ENCODE measurements at regions not wholly inside any gene's neighbourhood (a gene's known extent, or its start where the extent isn't known, plus 50 kb on each side); places are given as distances from the start of the nearest gene placed in this dataset.
"Not testable (repeated sequence)": the region's sequence is repeated elsewhere in the genome, so short reads cannot be mapped to it uniquely, and the experiment has no call there.

DNA sequence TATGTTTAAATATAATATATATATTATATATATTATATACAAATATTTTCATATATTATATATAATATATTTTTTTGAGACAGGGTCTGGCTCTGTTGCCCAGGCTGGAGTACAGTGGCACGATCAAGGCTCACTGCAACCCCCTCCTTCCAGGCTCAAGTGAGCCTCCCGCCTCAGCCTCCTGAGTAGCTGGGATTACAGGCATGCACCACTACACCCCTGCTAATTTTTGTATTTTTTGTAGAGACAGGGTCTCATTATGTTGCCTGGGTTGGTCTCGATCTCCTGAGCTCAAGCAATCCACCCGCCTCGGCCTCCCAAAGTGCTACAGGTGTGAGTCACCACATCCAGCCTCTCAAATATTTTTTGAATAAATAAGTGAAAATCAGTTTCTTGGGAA lies 215.5 kb downstream of the GATA3 start:
- H3K27ac Mint-ChIP-seq, result no peak overlapping the region
- H3K27me3 Mint-ChIP-seq, result no peaks in the 10 kb centered on the region

DNA sequence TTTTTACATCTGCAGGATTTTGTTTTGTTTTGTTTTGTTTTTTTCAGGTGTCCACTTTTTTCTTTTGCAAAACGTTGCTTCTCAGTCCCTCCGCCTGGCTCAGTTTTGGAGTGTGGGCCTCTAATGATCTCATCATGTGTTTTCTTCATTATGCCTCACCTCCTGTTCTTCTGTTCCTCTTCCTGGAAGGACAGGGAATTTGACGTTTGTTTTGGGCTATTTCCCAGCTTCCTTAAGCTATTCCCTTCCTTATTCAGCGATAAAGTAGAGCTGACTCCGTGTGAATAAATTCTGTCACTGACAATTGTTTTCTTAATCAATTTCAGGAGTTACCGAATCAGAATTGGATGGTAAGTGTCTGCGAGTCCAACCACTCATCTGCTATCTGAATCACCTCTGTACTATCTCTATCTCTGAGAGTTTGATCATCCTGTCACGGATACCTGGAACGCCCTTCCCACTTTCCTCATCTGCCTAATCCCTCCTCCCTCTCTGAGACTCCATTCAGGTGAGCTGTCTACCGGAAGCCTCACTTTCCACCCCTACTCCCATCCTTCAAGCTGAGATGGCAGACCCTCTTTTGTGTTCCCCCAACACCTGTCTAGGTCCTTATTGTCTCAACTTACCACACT lies 218.4 kb downstream of the GATA3 start:
- H3K27me3 Mint-ChIP-seq, result no peaks in the 10 kb centered on the region
- H3K36me3 Mint-ChIP-seq (ENCODE audit: low read depth), result no peaks in the 10 kb centered on the region
- H3K4me3 Mint-ChIP-seq, result no peak overlapping the region
- no peaks in the 10 kb centered on the region for H3K4me1 Mint-ChIP-seq (ENCODE audit: low read depth)
- H3K27ac Mint-ChIP-seq, result no peak overlapping the region
- no peaks in the 10 kb centered on the region for H3K9me3 Mint-ChIP-seq

More for the DNA sequence above, 215.5 kb downstream of the GATA3 start:
- Mint-ChIP-seq H3K4me3 (no peak overlapping the region), H3K4me1 (ENCODE audit: low read depth) (no peaks in the 10 kb centered on the region), H3K9me3 (no peaks in the 10 kb centered on the region), H3K36me3 (ENCODE audit: low read depth) (no peaks in the 10 kb centered on the region)

DNA sequence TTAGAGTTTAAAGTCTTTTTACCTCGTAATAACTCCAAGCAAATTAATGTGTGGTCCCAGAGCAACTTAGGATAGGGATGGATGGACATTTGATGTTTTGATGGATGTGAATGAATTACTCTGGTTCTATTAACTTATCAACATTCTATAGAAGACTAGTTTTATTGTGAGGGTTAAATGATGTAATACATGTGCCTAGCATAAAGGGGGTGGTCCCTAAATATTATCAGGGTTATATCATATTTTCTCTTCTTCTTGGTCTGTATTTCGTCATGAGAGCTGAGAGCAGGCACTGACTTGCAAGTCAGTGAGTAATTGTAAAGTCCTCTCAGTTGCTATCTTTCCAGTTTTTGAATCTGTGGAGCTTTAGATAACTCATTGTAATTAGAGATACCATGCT lies 219.3 kb downstream of the GATA3 start:
- no peak overlapping the region for H3K4me3 Mint-ChIP-seq
- H3K36me3 Mint-ChIP-seq (ENCODE audit: low read depth), result no peaks in the 10 kb centered on the region
- H3K9me3 Mint-ChIP-seq, result no peaks in the 10 kb centered on the region
- H3K4me1 Mint-ChIP-seq (ENCODE audit: low read depth), result no peaks in the 10 kb centered on the region
- H3K27me3 Mint-ChIP-seq, result no peaks in the 10 kb centered on the region
- no peak overlapping the region for H3K27ac Mint-ChIP-seq

DNA sequence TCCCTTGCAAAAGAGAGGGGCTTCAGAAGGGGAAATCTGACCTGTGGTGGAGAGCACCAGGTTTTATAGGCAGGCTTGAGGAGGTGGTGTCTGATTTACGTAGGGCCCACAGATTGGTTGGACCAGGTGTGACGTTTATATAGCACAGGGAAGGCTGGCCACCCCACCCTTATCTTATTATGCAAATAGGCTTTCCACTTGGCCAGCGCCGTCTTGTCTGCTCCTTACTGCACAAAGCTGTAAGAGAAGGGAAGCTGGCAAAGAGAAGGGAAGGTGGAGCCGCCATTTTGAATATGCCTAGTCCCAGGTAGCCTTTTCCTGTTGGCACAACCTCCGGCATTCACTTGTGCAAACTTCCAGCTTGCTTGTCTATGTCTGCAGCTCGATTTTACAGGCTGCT lies 221.4 kb downstream of the GATA3 start:
- no peaks in the 10 kb centered on the region for H3K9me3 Mint-ChIP-seq
- H3K4me1 Mint-ChIP-seq (ENCODE audit: low read depth), result no peaks in the 10 kb centered on the region
- H3K27me3 Mint-ChIP-seq, result no peaks in the 10 kb centered on the region
- no peaks in the 10 kb centered on the region for H3K36me3 Mint-ChIP-seq (ENCODE audit: low read depth)
- H3K4me3 Mint-ChIP-seq, result no peak overlapping the region
- H3K27ac Mint-ChIP-seq, result no peak overlapping the region

DNA sequence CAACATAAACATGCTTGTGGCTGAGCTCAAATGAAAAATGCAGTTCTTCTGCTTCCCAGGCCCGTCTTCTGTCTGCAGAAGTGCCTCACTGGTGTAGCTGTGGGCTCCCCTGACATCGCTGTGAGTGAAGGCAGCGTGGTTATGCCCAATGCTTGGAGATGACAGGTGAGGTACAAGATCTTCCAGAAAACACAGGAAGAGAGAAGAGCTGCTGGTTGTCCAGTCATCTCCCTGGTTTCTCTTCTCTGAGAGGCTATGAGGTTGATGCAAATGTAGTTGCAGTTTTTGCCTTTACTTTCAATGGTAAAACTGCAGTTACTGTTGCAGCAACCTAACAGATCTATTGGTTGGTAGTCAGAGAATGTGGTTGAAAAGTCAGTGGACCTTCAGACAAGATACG lies 223.6 kb downstream of the GATA3 start:
- H3K9me3 Mint-ChIP-seq, result no peaks in the 10 kb centered on the region
- no peaks in the 10 kb centered on the region for H3K4me1 Mint-ChIP-seq (ENCODE audit: low read depth)
- no peaks in the 10 kb centered on the region for H3K36me3 Mint-ChIP-seq (ENCODE audit: low read depth)
- no peak overlapping the region for H3K27ac Mint-ChIP-seq
- H3K27me3 Mint-ChIP-seq, result no peaks in the 10 kb centered on the region
- H3K4me3 Mint-ChIP-seq, result no peak overlapping the region

DNA sequence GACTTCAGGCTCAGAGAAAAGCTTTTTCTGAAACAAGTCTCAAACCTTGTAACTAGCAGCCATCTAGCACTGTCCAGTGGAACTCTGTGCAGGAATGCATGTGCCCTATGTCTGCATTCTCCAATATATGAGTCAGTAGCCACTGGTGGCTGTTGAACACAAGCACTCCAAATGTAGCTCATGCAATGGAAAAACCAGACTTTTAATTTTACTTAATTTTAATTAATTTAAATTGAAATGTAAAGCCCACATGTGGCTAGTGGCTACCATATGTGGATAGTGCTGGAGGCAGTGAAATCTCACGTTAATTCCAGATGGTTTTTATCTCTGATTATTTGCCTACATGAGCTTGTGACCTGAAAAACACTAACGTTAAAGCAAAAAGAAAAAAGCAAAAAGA lies 225.1 kb downstream of the GATA3 start:
- Mint-ChIP-seq H3K27ac (no peak overlapping the region), H3K27me3 (no peaks in the 10 kb centered on the region)

DNA sequence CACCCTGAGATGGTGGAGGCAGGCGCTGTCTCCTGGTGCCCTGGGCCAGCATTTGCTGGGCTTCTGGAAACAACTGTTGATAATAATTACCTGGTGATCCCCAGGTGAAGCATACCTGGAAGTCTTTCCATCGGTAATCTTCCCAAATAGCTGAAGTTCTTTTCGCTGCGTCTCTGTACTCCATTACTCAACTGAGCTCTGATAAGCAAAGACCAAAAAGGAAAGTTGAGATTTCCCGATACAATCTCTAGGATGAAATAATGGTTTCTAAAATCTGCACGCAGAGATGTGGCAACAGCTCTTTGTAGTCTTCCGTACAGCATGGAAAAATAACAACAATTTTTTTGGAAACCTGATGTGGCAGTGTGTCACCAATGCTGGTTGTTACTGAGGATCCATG lies 226.5 kb downstream of the GATA3 start:
- no peaks in the 10 kb centered on the region for H3K9me3 Mint-ChIP-seq
- no peaks in the 10 kb centered on the region for H3K36me3 Mint-ChIP-seq (ENCODE audit: low read depth)
- H3K4me3 Mint-ChIP-seq, result no peak overlapping the region
- no peak overlapping the region for H3K27ac Mint-ChIP-seq
- H3K27me3 Mint-ChIP-seq, result no peaks in the 10 kb centered on the region
- H3K4me1 Mint-ChIP-seq (ENCODE audit: low read depth), result no peaks in the 10 kb centered on the region

More for the DNA sequence above, 225.1 kb downstream of the GATA3 start:
- Mint-ChIP-seq H3K9me3 (no peaks in the 10 kb centered on the region), H3K36me3 (ENCODE audit: low read depth) (no peaks in the 10 kb centered on the region), H3K4me1 (ENCODE audit: low read depth) (no peaks in the 10 kb centered on the region), H3K4me3 (no peak overlapping the region)

DNA sequence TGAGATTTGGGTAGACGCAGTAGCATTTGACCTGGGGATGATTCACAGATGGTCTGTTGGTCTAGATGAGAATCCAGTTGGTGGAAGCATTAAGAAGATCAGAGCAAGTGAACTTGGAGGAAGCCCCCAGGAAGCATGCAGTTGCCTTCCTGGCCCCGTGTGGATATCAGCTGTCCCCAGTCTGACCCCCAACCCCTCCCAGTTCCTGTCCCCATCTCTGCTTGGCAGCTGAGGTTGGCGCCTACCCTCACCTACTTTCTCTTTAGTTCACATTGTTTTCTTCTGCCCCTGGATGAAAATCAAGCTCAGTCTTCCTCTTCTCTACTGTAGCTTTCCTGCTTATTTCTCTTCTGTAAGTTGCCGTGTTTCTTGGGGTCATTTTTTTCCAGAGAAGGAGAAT lies 227.9 kb downstream of the GATA3 start:
- no peaks in the 10 kb centered on the region for H3K27me3 Mint-ChIP-seq
- no peak overlapping the region for H3K27ac Mint-ChIP-seq
- H3K9me3 Mint-ChIP-seq, result no peaks in the 10 kb centered on the region
- no peak overlapping the region for H3K4me3 Mint-ChIP-seq
- H3K36me3 Mint-ChIP-seq (ENCODE audit: low read depth), result no peaks in the 10 kb centered on the region
- no peaks in the 10 kb centered on the region for H3K4me1 Mint-ChIP-seq (ENCODE audit: low read depth)

DNA sequence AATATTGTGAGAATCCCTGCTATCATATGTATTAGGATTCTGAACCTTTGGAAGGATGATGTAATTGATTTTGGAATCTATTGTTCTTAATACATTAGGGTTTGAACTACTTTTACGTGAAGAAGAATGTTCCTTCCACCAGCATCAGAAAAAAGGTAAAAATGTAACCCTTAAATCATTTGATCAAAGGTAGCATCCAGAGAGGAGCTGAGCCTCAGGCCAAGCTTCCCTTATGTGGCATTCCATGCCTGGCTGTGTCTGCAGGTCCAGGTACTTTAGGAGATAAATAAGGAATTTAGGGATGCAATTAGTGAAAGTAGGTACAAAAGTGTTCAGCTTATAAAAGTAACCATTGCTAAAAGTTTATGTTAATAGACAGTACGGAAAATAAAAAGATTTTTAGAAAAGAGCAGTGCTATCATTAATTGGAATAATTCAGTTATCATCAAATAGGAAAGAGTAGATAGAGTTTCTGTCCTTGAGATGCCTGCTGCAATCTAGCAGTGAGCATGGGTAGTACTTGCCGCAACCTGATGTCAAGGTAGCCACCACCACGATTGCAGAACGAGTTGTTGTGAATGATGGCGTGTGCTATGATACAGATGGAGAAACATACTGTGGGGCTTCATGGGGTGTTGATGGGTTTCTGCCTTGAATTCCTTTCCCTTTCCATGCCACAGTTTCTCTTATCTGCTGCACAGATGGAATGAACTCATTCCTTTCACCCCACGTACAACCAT lies 228.8 kb downstream of the GATA3 start:
- H3K27ac Mint-ChIP-seq, result peak overlapping the region; percentile 21
- H3K4me3 Mint-ChIP-seq, result no peak overlapping the region
- H3K36me3 Mint-ChIP-seq (ENCODE audit: low read depth), result no peaks in the 10 kb centered on the region
- no peaks in the 10 kb centered on the region for H3K27me3 Mint-ChIP-seq
- H3K4me1 Mint-ChIP-seq (ENCODE audit: low read depth), result no peaks in the 10 kb centered on the region
- H3K9me3 Mint-ChIP-seq, result no peaks in the 10 kb centered on the region

DNA sequence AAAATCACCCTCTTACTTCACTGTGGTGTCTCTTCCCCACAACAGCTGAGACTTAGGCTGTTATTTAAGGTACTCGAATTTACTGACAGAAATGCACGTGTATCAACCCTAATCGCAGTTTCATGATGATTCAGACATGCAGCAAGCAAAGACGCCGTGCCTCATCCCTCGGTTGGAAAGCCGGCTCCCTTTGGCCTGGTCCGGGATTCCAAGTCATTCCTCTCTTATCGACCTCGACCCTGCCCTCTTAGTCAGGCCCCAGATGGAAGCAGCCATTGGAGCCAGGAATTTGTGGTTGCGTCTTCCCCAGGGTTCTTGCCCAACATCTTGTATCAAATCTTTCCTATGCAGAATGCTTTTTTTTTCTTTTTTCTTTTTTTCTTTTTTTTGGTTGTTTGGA lies 229.5 kb downstream of the GATA3 start:
- Mint-ChIP-seq H3K9me3 (no peaks in the 10 kb centered on the region), H3K27ac (no peak overlapping the region), H3K4me3 (no peak overlapping the region), H3K4me1 (ENCODE audit: low read depth) (no peaks in the 10 kb centered on the region), H3K36me3 (ENCODE audit: low read depth) (no peaks in the 10 kb centered on the region), H3K27me3 (no peaks in the 10 kb centered on the region)

DNA sequence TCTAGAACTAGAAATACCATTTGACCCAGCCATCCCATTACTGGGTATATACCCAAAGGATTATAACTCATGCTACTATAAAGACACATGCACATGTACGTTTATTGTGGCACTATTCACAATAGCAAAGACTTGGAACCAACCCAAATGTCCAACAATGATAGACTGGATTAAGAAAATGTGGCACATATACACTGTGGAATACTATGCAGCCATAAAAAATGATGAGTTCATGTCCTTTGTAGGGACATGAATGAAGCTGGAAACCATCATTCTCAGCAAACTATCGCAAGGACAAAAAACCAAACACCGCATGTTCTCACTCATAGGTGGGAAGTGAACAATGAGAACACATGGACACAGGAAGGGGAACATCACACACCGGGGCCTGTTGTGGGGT lies 231.5 kb downstream of the GATA3 start:
- not testable (repeated sequence) for H3K9me3 Mint-ChIP-seq; H3K27ac Mint-ChIP-seq; H3K27me3 Mint-ChIP-seq; H3K4me3 Mint-ChIP-seq; H3K36me3 Mint-ChIP-seq (ENCODE audit: low read depth); H3K4me1 Mint-ChIP-seq (ENCODE audit: low read depth)

DNA sequence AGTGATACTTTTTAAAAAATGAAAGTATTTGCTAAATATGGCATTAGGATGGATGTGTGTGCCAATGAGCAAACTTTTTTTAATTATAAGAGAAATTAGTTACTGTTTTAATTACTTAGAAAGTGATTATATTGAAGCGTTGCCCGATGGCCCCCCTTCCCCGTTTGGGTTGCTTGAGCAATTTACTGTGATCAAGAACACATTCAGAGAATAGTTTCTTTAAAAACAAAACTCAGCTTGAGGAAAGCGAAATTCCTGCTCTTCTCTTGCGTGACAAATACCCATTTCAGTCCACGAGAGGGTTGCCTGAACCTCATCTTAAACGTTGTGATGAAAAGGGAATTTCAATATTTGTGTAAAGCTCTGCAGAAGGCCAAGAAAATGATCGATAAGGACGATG lies 234.1 kb downstream of the GATA3 start:
- Mint-ChIP-seq H3K27ac (no peak overlapping the region), H3K27me3 (no peaks in the 10 kb centered on the region), H3K4me3 (no peak overlapping the region), H3K4me1 (ENCODE audit: low read depth) (no peaks in the 10 kb centered on the region), H3K36me3 (ENCODE audit: low read depth) (no peaks in the 10 kb centered on the region), H3K9me3 (no peaks in the 10 kb centered on the region)

DNA sequence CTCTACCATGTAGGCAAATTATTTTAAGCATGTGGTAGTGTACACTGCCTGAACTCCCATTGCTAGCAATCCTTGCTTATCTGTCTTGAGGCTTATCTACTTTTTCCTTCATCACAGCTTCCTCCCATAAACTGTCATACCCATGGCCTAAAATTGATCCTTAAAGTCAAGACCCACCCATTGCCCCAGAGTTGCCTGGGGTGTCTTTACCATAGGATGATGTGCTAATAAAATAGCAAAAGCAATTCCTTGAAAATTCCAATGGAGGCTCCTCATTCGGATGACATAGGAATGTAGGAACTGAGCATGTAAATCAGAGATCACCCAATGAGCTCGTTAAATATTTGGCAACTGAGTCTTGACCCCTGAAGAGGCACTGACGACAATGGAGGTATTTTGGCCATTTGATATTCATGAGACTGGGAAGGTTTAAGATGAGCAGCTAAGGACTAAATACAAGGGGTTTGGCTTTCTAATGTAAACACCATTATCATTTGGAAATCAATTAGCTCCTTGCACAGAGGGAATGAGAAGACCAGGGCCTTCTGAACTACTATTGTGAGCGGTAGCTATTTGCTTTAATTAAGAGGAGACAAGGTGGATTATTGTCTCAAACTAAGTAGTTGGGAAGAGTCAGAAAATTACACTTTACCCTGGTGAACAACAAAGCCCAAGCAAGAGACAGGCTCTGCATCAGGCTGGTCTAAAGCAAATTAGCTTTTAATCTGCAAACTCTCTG lies 234.9 kb downstream of the GATA3 start:
- Mint-ChIP-seq H3K9me3 (no peaks in the 10 kb centered on the region), H3K4me1 (ENCODE audit: low read depth) (no peaks in the 10 kb centered on the region), H3K36me3 (ENCODE audit: low read depth) (no peaks in the 10 kb centered on the region), H3K4me3 (no peak overlapping the region), H3K27me3 (no peaks in the 10 kb centered on the region), H3K27ac (no peak overlapping the region)

DNA sequence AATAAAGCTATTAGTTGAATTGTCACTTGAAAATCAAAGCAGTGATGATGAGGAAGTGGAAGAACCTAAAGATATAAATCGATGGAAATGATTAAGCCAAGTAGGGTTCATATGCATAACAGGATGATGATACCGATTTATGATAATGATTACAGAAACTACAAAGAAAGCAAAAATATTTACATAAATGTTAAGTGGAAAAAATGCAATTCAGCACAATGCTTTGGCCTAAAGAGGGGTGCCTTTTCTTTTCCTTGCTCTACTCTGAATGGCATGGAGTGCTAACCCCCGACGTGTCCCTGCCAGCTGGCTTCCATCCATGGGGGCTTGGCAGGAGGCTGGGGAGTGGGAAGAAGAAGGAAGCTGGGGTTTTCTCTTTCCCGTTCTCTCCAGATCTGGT lies 240.3 kb downstream of the GATA3 start:
- no peak overlapping the region for H3K4me3 Mint-ChIP-seq
- H3K4me1 Mint-ChIP-seq (ENCODE audit: low read depth), result no peaks in the 10 kb centered on the region
- no peaks in the 10 kb centered on the region for H3K36me3 Mint-ChIP-seq (ENCODE audit: low read depth)
- no peaks in the 10 kb centered on the region for H3K27me3 Mint-ChIP-seq
- no peaks in the 10 kb centered on the region for H3K9me3 Mint-ChIP-seq
- H3K27ac Mint-ChIP-seq, result no peak overlapping the region

DNA sequence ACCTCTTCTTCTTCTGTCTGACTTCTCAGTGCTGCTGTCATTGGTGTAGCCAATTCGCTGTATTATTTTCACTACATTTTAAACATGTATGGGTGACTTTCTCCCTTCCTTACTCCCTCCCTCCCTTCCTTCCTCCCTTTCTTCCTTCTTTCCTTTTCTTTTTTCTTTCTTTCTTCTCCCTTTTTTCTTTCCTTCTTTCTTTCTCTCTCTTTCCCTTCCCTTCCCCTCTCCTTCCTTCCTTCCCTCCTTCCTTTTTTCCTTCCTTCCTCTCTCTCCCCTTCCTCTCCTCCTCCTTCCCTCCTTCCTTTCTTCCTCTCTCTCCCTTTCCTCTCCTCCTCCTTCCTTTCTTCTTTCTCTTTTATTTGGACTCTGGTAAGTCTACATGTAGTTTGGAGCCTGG lies 240.8 kb downstream of the GATA3 start:
- no peaks in the 10 kb centered on the region for H3K27me3 Mint-ChIP-seq
- H3K9me3 Mint-ChIP-seq, result no peaks in the 10 kb centered on the region
- no peaks in the 10 kb centered on the region for H3K4me1 Mint-ChIP-seq (ENCODE audit: low read depth)
- no peak overlapping the region for H3K4me3 Mint-ChIP-seq
- H3K27ac Mint-ChIP-seq, result no peak overlapping the region
- no peaks in the 10 kb centered on the region for H3K36me3 Mint-ChIP-seq (ENCODE audit: low read depth)

Measured in stimulated activated naive CD8-positive, alpha-beta T cell treated with anti-CD3 and anti-CD28 coated beads, Interleukin-15, Interleukin-2, amounts not matched to agents 100 ng/mL and 50 ng/mL, for 24 hours (primary cell).